ENCODE measurements at regions not wholly inside any gene's neighbourhood (a gene's known extent, or its start where the extent isn't known, plus 50 kb on each side); places are given as distances from the start of the nearest gene placed in this dataset.

DNA sequence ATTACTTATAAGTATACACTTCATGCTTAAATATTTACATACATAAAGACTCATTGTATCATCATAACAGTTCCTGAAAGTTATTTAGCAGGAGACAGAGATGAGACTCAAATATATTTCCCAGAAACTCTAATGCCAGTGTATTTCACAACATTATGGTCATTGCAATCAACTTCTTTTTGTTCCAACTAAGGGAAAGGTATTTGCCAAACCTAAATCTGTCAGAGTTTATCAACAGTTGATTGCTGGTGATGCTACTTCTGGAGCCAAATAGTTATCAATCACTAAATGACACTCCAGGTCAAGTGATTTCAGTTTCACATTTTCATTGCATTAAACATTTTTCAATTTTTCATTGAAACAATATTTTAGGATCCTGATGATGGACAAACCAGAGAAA, 72.1 kb upstream of the AVPR1A start (continued):
- TF ChIP-seq, protein P1, sequence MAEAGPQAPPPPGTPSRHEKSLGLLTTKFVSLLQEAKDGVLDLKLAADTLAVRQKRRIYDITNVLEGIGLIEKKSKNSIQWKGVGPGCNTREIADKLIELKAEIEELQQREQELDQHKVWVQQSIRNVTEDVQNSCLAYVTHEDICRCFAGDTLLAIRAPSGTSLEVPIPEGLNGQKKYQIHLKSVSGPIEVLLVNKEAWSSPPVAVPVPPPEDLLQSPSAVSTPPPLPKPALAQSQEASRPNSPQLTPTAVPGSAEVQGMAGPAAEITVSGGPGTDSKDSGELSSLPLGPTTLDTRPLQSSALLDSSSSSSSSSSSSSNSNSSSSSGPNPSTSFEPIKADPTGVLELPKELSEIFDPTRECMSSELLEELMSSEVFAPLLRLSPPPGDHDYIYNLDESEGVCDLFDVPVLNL (CRISPR knock-in tag; IDR thresholded peaks at IDR 0.05; ENCODE audit: borderline replicate concordance, low read depth) = no peak
- TF ChIP-seq SMAD4 (CRISPR knock-in tag; IDR thresholded peaks at IDR 0.05) (no peak), TP53 (CRISPR knock-in tag; IDR thresholded peaks at IDR 0.05) (no peak), MXD4 (CRISPR knock-in tag; IDR thresholded peaks at IDR 0.05; ENCODE audit: borderline replicate concordance) (no peak)

DNA sequence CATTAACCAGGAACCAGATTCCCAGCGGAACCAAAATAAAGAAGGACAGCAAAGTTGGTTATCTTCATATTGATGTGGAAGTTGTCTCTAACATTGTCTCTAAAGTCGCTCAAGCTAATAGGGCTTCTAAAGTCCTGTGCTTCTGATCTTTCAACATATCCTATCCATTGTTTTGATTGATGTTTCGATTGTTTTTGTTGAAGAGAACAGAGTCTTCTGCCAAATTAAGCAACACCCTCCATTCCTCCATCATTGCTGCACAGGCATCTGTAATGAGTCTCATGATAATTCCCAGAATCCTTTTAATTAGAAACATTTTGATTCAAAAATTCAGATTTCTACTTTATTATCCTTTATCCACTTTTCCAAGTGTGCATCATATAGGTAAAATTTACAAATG, 71.6 kb upstream of the AVPR1A start:
- Mint-ChIP-seq H3K27me3 (ENCODE audit: low read depth) (no peaks in the 10 kb centered on the region), H3K4me3 (no peak overlapping the region), H3K4me1 (peaks cover 9% of the 10 kb centered on the region), H3K9me3 (no peaks in the 10 kb centered on the region), H3K36me3 (no peaks in the 10 kb centered on the region), H3K27ac (no peak overlapping the region)
- DNase-seq (ENCODE audit: low spot score) = no peak
- ChIA-PET POLR2A (no interaction called here), CTCF (interaction anchor here (0.6 to 1.4 kb wide), 3 partner anchors 71 to 1148 kb away, joined by 3 to 4 read pairs (median 3); partner anchors contain the start of gene AVPR1A)
- TF ChIP-seq ELF4 (CRISPR knock-in tag; IDR thresholded peaks at IDR 0.05; ENCODE audit: low read depth) (no peak), ZNF425 (CRISPR knock-in tag; conservative IDR thresholded peaks at IDR 0.05) (no peak), FOXP1 (CRISPR knock-in tag; IDR thresholded peaks at IDR 0.05; ENCODE audit: borderline replicate concordance) (no peak), CREM (CRISPR knock-in tag; IDR thresholded peaks at IDR 0.05) (no peak), MYBL2 (CRISPR knock-in tag; IDR thresholded peaks at IDR 0.05) (no peak), HMGA2 (CRISPR knock-in tag; IDR thresholded peaks at IDR 0.05) (no peak)
- TF ChIP-seq, protein P2, sequence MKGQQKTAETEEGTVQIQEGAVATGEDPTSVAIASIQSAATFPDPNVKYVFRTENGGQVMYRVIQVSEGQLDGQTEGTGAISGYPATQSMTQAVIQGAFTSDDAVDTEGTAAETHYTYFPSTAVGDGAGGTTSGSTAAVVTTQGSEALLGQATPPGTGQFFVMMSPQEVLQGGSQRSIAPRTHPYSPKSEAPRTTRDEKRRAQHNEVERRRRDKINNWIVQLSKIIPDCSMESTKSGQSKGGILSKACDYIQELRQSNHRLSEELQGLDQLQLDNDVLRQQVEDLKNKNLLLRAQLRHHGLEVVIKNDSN (CRISPR knock-in tag; IDR thresholded peaks at IDR 0.05) = no peak
- TF ChIP-seq, protein P3, sequence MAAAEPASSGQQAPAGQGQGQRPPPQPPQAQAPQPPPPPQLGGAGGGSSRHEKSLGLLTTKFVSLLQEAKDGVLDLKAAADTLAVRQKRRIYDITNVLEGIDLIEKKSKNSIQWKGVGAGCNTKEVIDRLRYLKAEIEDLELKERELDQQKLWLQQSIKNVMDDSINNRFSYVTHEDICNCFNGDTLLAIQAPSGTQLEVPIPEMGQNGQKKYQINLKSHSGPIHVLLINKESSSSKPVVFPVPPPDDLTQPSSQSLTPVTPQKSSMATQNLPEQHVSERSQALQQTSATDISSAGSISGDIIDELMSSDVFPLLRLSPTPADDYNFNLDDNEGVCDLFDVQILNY (CRISPR knock-in tag; IDR thresholded peaks at IDR 0.05) = no peak
- ATAC-seq = no peak

DNA sequence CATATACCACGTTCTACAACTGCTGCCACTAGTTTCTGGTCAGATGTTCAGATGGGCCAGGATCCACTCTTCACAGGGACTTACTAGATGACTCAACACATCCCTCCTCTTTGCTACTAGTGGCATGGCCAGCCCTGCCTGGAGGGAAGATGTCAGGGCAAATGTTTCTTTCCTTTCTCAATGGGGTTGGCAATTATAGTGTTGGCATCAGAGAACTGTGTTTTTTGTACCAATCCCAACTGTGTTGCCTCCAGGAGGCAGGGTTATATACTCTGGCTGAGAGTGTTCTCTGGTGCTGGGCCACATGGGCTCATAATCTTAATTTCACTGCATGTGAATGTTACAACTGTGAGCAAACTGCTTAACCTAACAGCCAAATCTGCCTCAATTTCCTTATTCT, 69.9 kb upstream of the AVPR1A start:
- Mint-ChIP-seq H3K27me3 (ENCODE audit: low read depth) (no peaks in the 10 kb centered on the region), H3K4me3 (no peak overlapping the region), H3K27ac (no peak overlapping the region), H3K4me1 (peaks cover 9% of the 10 kb centered on the region), H3K9me3 (no peaks in the 10 kb centered on the region), H3K36me3 (no peaks in the 10 kb centered on the region)
- ChIA-PET POLR2A (no interaction called here), CTCF (no interaction called here)
- no peak for TF ChIP-seq KAT7 (CRISPR knock-in tag; IDR thresholded peaks at IDR 0.05; ENCODE audit: borderline replicate concordance)
- no peak for TF ChIP-seq ZNF317 (CRISPR knock-in tag; IDR thresholded peaks at IDR 0.05; ENCODE audit: borderline replicate concordance, low read depth)
- no peak for TF ChIP-seq NR1H2 (CRISPR knock-in tag; IDR thresholded peaks at IDR 0.05)
- no peak for TF ChIP-seq RORB (CRISPR knock-in tag; IDR thresholded peaks at IDR 0.05)
- TF ChIP-seq NFYB (CRISPR knock-in tag; conservative IDR thresholded peaks at IDR 0.05; ENCODE audit: low read depth) = no peak
- no peak for TF ChIP-seq CREM (CRISPR knock-in tag; IDR thresholded peaks at IDR 0.05)
- TF ChIP-seq ELF4 (CRISPR knock-in tag; IDR thresholded peaks at IDR 0.05; ENCODE audit: low read depth) = no peak
- TF ChIP-seq HMGA2 (CRISPR knock-in tag; IDR thresholded peaks at IDR 0.05) = no peak
- no peak for TF ChIP-seq USF2 (CRISPR knock-in tag; IDR thresholded peaks at IDR 0.05)
- TF ChIP-seq RELA (CRISPR knock-in tag; IDR thresholded peaks at IDR 0.05; ENCODE audit: borderline replicate concordance) = no peak
- no peak for TF ChIP-seq TEAD4 (CRISPR knock-in tag; IDR thresholded peaks at IDR 0.05)
- DNase-seq (ENCODE audit: low spot score) (no peak), ATAC-seq (peak; percentile 60)

All from WTC11 (cell line).